ENCODE measurements at regions not wholly inside any gene's neighbourhood (a gene's known extent, or its start where the extent isn't known, plus 50 kb on each side); places are given as distances from the start of the nearest gene placed in this dataset.

GRCh38 chr9:126228781-126229444, 97.7 kb upstream of the MVB12B start:
- H3K4me3 ChIP-seq, result no peak overlapping the region
- H3K36me3 ChIP-seq (ENCODE audit: insufficient read depth, low read length), result no peaks in the 10 kb centered on the region
- H3K9me3 ChIP-seq (ENCODE audit: low read depth, low read length), result no peaks in the 10 kb centered on the region
- no peak overlapping the region for H3K27ac ChIP-seq
- H3K9ac ChIP-seq (ENCODE audit: insufficient read length), result no peak overlapping the region
- DNase-seq (ENCODE audit: low read depth, low spot score), result no peak
- no peak for TF ChIP-seq POLR2AphosphoS5 (IDR thresholded peaks at IDR 0.05; ENCODE audit: borderline replicate concordance, low read depth, low read length)
- no peak for TF ChIP-seq FOXP2 (optimal IDR thresholded peaks at IDR 0.05; ENCODE audit: control extremely low read depth, extremely low read length, insufficient read depth)
- TF ChIP-seq EZH2 (IDR thresholded peaks at IDR 0.05), result no peak

DNA sequence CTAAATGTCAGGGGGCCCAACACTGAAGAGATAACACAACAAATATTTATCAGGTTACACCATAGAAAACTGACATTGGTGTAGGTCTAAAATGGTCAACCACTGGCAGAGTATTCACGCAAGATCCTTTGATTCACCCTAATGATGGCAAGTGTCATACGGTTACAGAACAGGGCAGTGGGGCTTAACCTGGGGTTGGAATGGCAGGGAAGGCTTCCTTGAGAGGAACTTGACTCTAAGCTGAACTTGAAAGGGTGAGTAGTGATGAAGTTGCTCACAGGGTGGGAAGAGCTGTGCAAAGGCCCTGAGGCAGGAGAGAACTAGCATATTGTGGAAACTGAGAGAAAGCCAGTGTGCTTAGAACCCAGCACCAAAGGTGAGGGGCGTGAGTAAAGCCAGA, 97.1 kb upstream of the MVB12B start:
- no peak overlapping the region for H3K4me3 ChIP-seq
- H3K9ac ChIP-seq (ENCODE audit: insufficient read length), result no peak overlapping the region
- TF ChIP-seq EZH2 (IDR thresholded peaks at IDR 0.05) (no peak), FOXP2 (optimal IDR thresholded peaks at IDR 0.05; ENCODE audit: control extremely low read depth, extremely low read length, insufficient read depth) (no peak), POLR2AphosphoS5 (IDR thresholded peaks at IDR 0.05; ENCODE audit: borderline replicate concordance, low read depth, low read length) (no peak)
- no peaks in the 10 kb centered on the region for H3K9me3 ChIP-seq (ENCODE audit: low read depth, low read length)
- H3K27ac ChIP-seq, result no peak overlapping the region
- no peak for DNase-seq (ENCODE audit: low read depth, low spot score)
- H3K36me3 ChIP-seq (ENCODE audit: insufficient read depth, low read length), result no peaks in the 10 kb centered on the region

GRCh38 chr9:126230692-126231091, 95.9 kb upstream of the MVB12B start:
- no peaks in the 10 kb centered on the region for H3K9me3 ChIP-seq (ENCODE audit: low read depth, low read length)
- no peak for DNase-seq (ENCODE audit: low read depth, low spot score)
- H3K4me3 ChIP-seq, result no peak overlapping the region
- no peaks in the 10 kb centered on the region for H3K36me3 ChIP-seq (ENCODE audit: insufficient read depth, low read length)
- H3K27ac ChIP-seq, result no peak overlapping the region
- TF ChIP-seq FOXP2 (optimal IDR thresholded peaks at IDR 0.05; ENCODE audit: control extremely low read depth, extremely low read length, insufficient read depth), result no peak
- no peak for TF ChIP-seq POLR2AphosphoS5 (IDR thresholded peaks at IDR 0.05; ENCODE audit: borderline replicate concordance, low read depth, low read length)
- TF ChIP-seq EZH2 (IDR thresholded peaks at IDR 0.05), result no peak
- H3K9ac ChIP-seq (ENCODE audit: insufficient read length), result no peak overlapping the region

DNA sequence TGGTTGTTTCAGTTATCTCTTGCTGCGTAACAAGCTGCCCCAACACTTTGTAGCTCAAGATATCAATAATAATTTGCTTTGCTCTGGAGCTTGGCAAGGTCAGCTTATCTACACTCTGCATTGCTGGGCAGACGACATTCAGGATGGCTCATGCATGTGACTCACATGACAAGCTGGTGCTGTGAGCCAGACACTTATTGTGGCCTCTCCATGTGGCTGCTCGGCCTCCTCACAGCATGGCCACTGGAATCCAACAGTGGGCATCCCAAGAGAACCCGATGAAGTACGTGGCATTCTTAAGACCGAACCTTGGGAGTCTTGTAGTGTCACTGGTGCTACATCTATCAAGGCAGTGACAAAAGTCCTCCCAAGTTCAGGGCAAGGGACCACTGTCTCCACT, 94.2 kb upstream of the MVB12B start:
- TF ChIP-seq POLR2AphosphoS5 (IDR thresholded peaks at IDR 0.05; ENCODE audit: borderline replicate concordance, low read depth, low read length) (no peak), FOXP2 (optimal IDR thresholded peaks at IDR 0.05; ENCODE audit: control extremely low read depth, extremely low read length, insufficient read depth) (no peak), EZH2 (IDR thresholded peaks at IDR 0.05) (no peak)
- Histone ChIP-seq H3K9ac (ENCODE audit: insufficient read length) (no peak overlapping the region), H3K4me3 (no peak overlapping the region), H3K9me3 (ENCODE audit: low read depth, low read length) (no peaks in the 10 kb centered on the region), H3K27ac (no peak overlapping the region), H3K36me3 (ENCODE audit: insufficient read depth, low read length) (no peaks in the 10 kb centered on the region)
- DNase-seq (ENCODE audit: low read depth, low spot score), result no peak

DNA sequence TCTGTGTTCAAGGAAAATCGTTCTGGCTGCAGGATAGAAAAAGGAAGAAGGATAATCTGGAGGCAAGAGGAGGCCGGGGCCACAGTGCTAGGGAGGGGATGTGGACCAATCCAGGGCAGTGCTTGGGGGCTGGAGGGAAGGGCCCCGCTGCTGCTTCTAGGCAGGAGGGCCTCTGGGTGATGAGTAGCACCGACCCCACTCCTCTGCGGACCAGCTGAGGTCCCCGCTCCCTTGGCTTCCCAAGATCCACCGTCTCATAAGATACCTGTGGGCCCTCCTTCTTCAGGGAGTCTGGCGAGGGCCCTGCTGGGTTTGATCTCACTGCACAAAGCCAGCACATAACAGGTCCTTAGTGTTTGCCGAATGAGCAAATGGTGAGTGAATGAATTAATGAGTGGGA, 93.5 kb upstream of the MVB12B start:
- Histone ChIP-seq H3K27ac (no peak overlapping the region), H3K36me3 (ENCODE audit: insufficient read depth, low read length) (no peaks in the 10 kb centered on the region), H3K9ac (ENCODE audit: insufficient read length) (no peak overlapping the region), H3K9me3 (ENCODE audit: low read depth, low read length) (no peaks in the 10 kb centered on the region), H3K4me3 (no peak overlapping the region)
- no peak for TF ChIP-seq EZH2 (IDR thresholded peaks at IDR 0.05)
- no peak for TF ChIP-seq FOXP2 (optimal IDR thresholded peaks at IDR 0.05; ENCODE audit: control extremely low read depth, extremely low read length, insufficient read depth)
- DNase-seq (ENCODE audit: low read depth, low spot score), result no peak

DNA sequence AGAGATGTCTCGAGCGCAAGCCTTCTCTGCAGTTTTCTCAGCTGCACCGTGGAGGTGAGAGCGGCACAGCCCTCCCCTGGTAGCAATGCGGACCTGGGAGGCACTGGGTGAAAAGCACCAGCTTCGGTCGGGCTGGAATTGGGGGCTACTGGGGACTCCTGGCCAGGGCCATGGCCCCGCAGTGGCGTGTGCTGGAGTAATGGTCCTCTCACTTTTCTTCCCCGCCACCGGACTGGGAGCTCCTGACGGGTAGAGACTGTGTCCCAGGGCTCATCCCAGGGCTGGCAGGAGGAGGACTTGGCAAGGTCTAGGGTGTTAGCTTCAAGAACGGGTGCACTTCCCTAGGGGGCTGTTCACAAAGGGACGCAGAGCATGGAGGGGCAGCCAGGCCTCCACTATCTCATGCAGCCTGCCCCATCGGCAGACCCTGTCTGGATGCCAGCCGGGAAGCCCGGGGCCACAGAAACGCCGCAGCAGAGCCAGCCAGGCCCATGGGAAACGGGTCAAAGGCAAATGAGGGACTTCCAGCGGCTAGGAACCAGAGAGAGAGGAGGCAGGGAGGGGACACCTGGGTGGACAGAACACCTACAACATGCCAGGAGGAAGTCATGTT, 92.6 kb upstream of the MVB12B start:
- no peak for DNase-seq (ENCODE audit: low read depth, low spot score)
- TF ChIP-seq FOXP2 (optimal IDR thresholded peaks at IDR 0.05; ENCODE audit: control extremely low read depth, extremely low read length, insufficient read depth) (no peak), EZH2 (IDR thresholded peaks at IDR 0.05) (no peak), POLR2AphosphoS5 (IDR thresholded peaks at IDR 0.05; ENCODE audit: borderline replicate concordance, low read depth, low read length) (no peak)
- Histone ChIP-seq H3K9me3 (ENCODE audit: low read depth, low read length) (no peaks in the 10 kb centered on the region), H3K36me3 (ENCODE audit: insufficient read depth, low read length) (no peaks in the 10 kb centered on the region), H3K9ac (ENCODE audit: insufficient read length) (no peak overlapping the region), H3K4me3 (no peak overlapping the region), H3K27ac (no peak overlapping the region)

DNA sequence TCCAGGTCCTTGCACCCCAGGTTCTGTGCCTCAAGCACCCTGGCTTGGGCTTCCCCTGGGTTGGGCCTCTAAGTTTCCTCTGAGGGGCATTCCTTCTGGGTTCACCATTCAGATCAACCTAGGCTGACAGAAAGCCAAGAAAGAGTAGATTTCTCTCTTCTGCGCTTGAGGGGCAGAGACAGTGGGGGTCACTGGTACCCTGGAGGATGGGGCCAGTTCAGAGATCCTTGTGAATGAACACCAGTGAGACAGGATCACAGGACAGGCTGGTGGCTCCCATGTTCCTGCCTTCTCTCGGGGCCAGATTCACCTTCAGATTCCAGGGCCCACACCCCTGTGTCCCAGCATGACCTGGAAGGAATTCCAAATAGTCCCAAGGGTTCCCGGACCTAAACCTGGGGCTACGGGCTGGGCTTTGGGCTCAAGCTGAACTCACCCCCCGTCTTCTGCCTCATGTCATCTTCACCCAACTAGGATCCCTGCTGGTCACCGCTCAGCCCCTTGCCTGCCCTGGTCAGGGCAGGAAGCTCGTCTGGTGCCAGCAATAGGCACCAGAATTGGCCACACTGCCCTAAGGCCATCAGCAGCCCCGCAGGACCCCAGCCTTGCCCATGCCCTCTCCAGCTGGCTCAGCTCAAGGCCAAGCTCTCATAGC, 91.8 kb upstream of the MVB12B start:
- Histone ChIP-seq H3K9me3 (ENCODE audit: low read depth, low read length) (no peaks in the 10 kb centered on the region), H3K4me3 (no peak overlapping the region), H3K27ac (no peak overlapping the region), H3K36me3 (ENCODE audit: insufficient read depth, low read length) (no peaks in the 10 kb centered on the region), H3K9ac (ENCODE audit: insufficient read length) (no peak overlapping the region)
- DNase-seq (ENCODE audit: low read depth, low spot score), result no peak
- TF ChIP-seq POLR2AphosphoS5 (IDR thresholded peaks at IDR 0.05; ENCODE audit: borderline replicate concordance, low read depth, low read length) (no peak), EZH2 (IDR thresholded peaks at IDR 0.05) (no peak), FOXP2 (optimal IDR thresholded peaks at IDR 0.05; ENCODE audit: control extremely low read depth, extremely low read length, insufficient read depth) (no peak)

DNA sequence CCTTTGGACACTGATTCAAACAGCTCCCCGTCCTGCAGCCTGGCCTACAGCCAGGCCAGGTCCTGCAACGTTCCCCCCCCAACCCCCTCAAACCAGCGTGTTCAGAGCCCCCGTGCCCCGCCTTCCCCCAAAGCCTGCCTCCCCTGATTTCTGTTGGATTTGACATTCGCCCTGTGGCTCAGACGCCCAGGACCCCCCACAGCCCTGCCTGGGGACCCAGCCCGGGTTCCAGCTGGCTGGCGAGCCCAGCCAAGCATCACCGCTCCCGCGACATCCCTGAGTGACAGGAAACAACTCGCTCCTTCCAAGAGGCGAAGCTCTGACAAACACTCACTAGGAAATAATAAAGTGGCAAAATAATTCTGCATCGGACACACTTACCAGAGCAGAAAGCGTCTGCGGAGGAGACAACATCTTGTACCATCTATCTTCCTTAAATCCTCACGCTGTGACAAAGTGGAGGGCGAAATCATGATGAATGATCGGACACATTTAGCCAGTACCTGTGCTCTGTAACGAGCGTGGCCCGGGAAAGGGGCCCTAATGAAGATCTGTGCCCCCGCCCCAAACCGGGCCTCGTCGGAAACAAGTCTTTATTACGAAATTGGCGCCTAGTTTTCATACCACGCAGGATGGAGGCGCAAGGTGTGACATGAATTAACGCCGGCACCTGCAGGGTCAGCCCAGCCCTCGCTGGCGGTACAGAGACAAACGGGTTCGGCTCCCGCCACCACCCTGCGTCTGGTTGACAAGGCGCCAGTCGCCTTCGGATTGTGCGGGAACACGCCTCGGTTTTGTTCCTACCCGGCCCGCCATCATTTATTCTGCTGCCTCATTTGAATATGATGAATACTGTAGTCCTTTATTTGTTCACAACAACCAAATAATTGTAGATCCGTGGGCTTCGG, 91.0 kb upstream of the MVB12B start:
- no peak overlapping the region for H3K9ac ChIP-seq (ENCODE audit: insufficient read length)
- no peak overlapping the region for H3K27ac ChIP-seq
- no peaks in the 10 kb centered on the region for H3K36me3 ChIP-seq (ENCODE audit: insufficient read depth, low read length)
- H3K4me3 ChIP-seq, result no peak overlapping the region
- no peak for DNase-seq (ENCODE audit: low read depth, low spot score)
- TF ChIP-seq FOXP2 (optimal IDR thresholded peaks at IDR 0.05; ENCODE audit: control extremely low read depth, extremely low read length, insufficient read depth) (no peak), POLR2AphosphoS5 (IDR thresholded peaks at IDR 0.05; ENCODE audit: borderline replicate concordance, low read depth, low read length) (no peak), EZH2 (IDR thresholded peaks at IDR 0.05) (no peak)
- no peaks in the 10 kb centered on the region for H3K9me3 ChIP-seq (ENCODE audit: low read depth, low read length)

Data from SK-N-MC (cell line).